ENCODE measurements at regions not wholly inside any gene's neighbourhood (a gene's known extent, or its start where the extent isn't known, plus 50 kb on each side); places are given as distances from the start of the nearest gene placed in this dataset.

DNA sequence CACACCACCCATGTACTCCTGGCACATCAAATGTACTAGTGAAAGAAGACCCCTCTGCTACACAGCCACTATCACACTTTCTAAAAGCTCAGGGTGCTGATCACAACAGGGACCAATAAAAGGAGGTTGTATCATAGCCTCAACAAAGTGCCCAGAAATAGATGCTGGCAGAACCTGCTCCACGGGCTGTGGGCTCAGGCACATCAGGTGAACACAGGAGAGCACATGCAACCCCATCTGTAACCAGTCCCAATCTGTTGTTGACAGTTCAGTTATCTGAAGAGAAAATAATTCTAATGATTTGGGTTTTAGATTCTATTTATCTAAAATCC is 282.6 kb upstream of the HSFY2 start:
- Histone ChIP-seq H3K4me1 (peaks cover 0 to 29% of the 10 kb centered on the region in 2 donors), H3K36me3 (no peaks in the 10 kb centered on the region), H3K27ac (peak overlapping the region in 2 of 4 donors; percentile 80 to 83), H3K9me3 (no peaks in the 10 kb centered on the region), H3K27me3 (no peaks in the 10 kb centered on the region), H3K4me3 (no peak overlapping the region)
- peak; percentile 73 to 90 for ATAC-seq
- TF ChIP-seq, protein P1, sequence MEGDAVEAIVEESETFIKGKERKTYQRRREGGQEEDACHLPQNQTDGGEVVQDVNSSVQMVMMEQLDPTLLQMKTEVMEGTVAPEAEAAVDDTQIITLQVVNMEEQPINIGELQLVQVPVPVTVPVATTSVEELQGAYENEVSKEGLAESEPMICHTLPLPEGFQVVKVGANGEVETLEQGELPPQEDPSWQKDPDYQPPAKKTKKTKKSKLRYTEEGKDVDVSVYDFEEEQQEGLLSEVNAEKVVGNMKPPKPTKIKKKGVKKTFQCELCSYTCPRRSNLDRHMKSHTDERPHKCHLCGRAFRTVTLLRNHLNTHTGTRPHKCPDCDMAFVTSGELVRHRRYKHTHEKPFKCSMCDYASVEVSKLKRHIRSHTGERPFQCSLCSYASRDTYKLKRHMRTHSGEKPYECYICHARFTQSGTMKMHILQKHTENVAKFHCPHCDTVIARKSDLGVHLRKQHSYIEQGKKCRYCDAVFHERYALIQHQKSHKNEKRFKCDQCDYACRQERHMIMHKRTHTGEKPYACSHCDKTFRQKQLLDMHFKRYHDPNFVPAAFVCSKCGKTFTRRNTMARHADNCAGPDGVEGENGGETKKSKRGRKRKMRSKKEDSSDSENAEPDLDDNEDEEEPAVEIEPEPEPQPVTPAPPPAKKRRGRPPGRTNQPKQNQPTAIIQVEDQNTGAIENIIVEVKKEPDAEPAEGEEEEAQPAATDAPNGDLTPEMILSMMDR (IDR thresholded peaks at IDR 0.05 in 4 of 5, conservative IDR thresholded peaks at IDR 0.05 in 1 of 5), result no peak
- no peak for TF ChIP-seq POLR2A (IDR thresholded peaks at IDR 0.05)
- DNase-seq, result peak; percentile 29 to 41
- in situ Hi-C loops (cut with MboI; ENCODE audit: low sequenced_read_pairs in 4 of 4), result no loop called here
- intact Hi-C loops (cut with DNase I; ENCODE audit: low total_unique reads), result no loop called here

- H3K4me1 ChIP-seq, result peaks cover 0 to 29% of the 10 kb centered on the region in 2 donors
- no peak overlapping the region for H3K4me3 ChIP-seq
- peak in 1 of 2 donors; percentile 18 for DNase-seq
- no peaks in the 10 kb centered on the region for H3K27me3 ChIP-seq
- peak overlapping the region in 2 of 4 donors; percentile 80 to 83 for H3K27ac ChIP-seq
- H3K9me3 ChIP-seq, result no peaks in the 10 kb centered on the region
- no peak for TF ChIP-seq POLR2A (IDR thresholded peaks at IDR 0.05)
- TF ChIP-seq, protein P1 (IDR thresholded peaks at IDR 0.05 in 4 of 5, conservative IDR thresholded peaks at IDR 0.05 in 1 of 5), result no peak
- in situ Hi-C loops (cut with MboI; ENCODE audit: low sequenced_read_pairs in 4 of 4) (no loop called here), intact Hi-C loops (cut with DNase I; ENCODE audit: low total_unique reads) (no loop called here)
- peak; percentile 57 to 62 for ATAC-seq
- H3K36me3 ChIP-seq, result no peaks in the 10 kb centered on the region
Measured at GRCh38 chrY:19055232-19056137, 281.9 kb upstream of the HSFY2 start.

- ATAC-seq, result no peak
- Histone ChIP-seq H3K27ac (peak overlapping the region in 1 of 4 donors; percentile 6), H3K27me3 (no peaks in the 10 kb centered on the region), H3K4me1 (peaks cover 0 to 22% of the 10 kb centered on the region in 2 donors), H3K9me3 (no peaks in the 10 kb centered on the region), H3K36me3 (no peaks in the 10 kb centered on the region), H3K4me3 (no peak overlapping the region)
- no peak for DNase-seq
- TF ChIP-seq POLR2A (IDR thresholded peaks at IDR 0.05), result no peak
- TF ChIP-seq, protein P1 (IDR thresholded peaks at IDR 0.05 in 4 of 5, conservative IDR thresholded peaks at IDR 0.05 in 1 of 5), result no peak
- in situ Hi-C loops (cut with MboI; ENCODE audit: low sequenced_read_pairs in 4 of 4), result no loop called here
- intact Hi-C loops (cut with DNase I; ENCODE audit: low total_unique reads), result no loop called here
Measured at GRCh38 chrY:19053806-19054205, 280.3 kb upstream of the HSFY2 start.

- TF ChIP-seq POLR2A (IDR thresholded peaks at IDR 0.05), result no peak
- TF ChIP-seq, protein P1 (IDR thresholded peaks at IDR 0.05 in 4 of 5, conservative IDR thresholded peaks at IDR 0.05 in 1 of 5), result no peak
- Histone ChIP-seq H3K27me3 (no peaks in the 10 kb centered on the region), H3K9me3 (no peaks in the 10 kb centered on the region), H3K27ac (no peak overlapping the region), H3K4me3 (no peak overlapping the region), H3K36me3 (no peaks in the 10 kb centered on the region), H3K4me1 (peaks cover 0 to 12% of the 10 kb centered on the region in 2 donors)
- DNase-seq, result no peak
- intact Hi-C loops (cut with DNase I; ENCODE audit: low total_unique reads) (no loop called here), in situ Hi-C loops (cut with MboI; ENCODE audit: low sequenced_read_pairs in 4 of 4) (no loop called here)
- ATAC-seq, result no peak
Measured at GRCh38 chrY:19051021-19051420, 277.5 kb upstream of the HSFY2 start.

Data from gastrocnemius medialis (tissue), 4 donors.